ENCODE measurements at regions not wholly inside any gene's neighbourhood (a gene's known extent, or its start where the extent isn't known, plus 50 kb on each side); places are given as distances from the start of the nearest gene placed in this dataset.

- no peak for DNase-seq
Observed at GRCh38 chr2:2703172-2703571, 372.1 kb upstream of the MYT1L start.

DNA sequence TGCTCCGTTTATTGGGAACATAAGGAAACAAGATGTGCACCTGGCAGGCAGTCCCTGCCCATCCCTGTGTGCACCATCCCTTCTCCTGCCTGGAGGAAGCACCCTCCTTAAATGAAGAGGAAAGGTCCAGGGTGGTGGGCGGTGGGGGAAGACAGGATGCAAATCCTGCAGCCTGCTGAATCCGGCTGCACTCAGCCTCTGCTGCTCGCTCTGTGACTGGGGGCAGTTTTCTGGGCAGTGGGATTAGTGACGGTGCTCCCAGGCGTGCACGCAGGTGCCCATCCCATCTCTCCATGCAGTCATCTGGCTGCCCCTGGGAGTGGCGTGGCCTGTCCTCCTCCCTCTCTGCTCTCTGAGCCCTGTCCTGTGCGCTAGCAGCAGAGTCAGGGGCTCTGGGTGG, 371.3 kb upstream of the MYT1L start:
- no peak for DNase-seq

GRCh38 chr2:2701813-2702212, 370.7 kb upstream of the MYT1L start:
- DNase-seq: no peak

DNA sequence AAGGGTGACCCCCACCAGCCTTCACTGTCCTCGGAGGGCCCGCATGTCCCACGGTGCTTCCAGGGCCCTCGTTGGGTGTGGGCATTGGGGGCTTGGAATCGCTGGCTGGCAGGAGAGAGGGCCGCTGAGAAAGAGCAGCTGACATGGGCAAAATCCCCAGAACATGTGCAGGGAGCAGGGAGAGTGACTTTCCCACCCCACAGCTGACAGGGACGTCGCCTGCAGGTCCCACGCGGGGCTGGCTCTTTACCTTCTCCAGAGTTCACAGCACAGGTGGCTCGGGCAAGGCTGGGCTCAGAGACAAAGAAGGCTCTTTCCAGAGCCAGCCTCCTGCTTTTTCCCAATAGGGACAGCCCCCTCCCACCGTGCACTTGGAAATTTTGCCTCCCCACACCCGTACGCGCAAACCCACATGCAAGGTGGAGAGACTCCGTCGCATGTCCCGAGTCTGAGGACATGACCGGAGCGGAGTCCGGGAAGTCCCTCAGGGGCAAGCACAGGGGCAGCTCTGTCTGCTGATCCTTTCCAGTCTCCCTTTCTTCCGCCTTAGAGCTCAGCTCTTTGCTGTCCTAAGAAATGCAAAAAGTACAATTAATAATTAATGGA, 370.2 kb upstream of the MYT1L start:
- no peak for DNase-seq

GRCh38 chr2:2699121-2699505, 368.0 kb upstream of the MYT1L start:
- DNase-seq: no peak

- DNase-seq: peak; percentile 8
Observed at GRCh38 chr2:2698182-2699120, 367.4 kb upstream of the MYT1L start.

DNA sequence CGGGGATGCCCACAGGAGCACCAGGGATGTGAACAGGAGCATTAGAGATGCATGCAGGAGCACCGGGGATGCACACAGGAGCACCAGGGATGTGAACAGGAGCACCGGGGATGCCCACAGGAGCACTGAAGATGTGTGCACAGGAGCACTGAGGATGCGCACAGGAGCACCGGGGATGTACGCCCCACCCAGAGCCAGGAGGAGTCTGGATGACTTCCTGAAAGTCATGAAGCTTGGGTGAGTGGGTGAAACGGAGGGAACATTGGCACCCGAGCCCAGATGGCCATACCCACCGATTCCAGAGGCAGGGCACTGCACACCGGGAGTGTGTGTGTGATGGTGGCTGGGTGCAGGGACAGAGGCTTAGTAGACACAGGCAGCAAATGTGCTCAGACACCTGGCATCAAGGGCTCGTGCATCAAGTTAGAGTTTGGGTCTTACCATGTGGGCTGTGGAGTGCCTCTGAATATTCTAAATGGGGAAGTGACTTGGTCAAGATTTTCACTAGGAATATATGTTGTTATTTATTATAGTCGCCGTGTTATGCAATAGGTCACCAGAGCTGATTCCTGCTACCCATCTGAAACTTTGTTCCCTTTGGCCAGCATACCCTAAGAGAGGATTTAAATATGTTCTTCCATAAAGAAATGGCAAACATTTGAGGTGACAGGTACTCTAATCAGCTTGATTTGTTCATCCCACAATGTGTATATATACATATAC, 365.8 kb upstream of the MYT1L start:
- DNase-seq: no peak

- no peak for DNase-seq
Observed at GRCh38 chr2:2696325-2696724, 365.2 kb upstream of the MYT1L start.

- no peak for DNase-seq
Observed at GRCh38 chr2:2694746-2695145, 363.7 kb upstream of the MYT1L start.

GRCh38 chr2:2692599-2693389, 361.7 kb upstream of the MYT1L start:
- no peak for DNase-seq

DNA sequence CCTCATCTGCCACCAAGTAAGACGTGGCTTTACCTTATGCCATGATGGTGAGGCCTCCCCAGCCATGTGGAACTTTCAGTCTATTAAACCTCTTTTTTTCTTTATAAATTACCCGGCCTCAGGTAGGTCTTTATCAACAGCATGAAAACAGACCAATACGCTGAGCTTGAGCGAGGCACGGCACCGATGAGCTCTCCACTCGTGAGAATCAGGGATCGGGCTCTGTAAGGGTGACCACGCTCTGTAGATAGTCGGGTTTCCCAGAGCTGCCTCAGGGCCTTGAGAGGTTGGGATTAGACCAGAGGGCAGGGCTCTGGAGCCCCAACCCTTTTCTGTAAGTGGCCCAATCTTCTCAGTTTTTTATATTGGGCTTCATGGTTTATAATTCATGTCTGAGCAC, 360.3 kb upstream of the MYT1L start:
- no peak for DNase-seq

- no peak for DNase-seq
Observed at GRCh38 chr2:2690985-2691384, 359.9 kb upstream of the MYT1L start.

DNA sequence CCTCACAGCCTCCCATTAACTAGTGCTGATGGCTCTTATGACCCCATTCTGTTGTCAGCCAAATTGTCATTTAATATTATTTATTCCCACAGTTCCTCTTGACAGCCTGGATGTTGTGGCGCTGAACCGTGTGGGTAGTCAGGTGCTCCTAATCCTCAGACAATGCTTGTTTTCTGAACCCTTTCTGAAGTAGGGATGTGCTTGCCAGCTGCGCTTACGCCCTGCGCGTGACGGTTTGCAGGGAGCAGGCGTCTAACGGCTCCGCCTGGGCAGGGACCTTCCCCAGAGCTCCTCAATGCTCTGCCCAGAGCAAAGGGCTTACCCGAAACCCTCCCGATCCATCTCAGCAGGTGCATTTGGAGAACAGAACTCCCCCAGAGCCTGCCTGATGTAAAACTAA, 358.2 kb upstream of the MYT1L start:
- DNase-seq: no peak

GRCh38 chr2:2688254-2688653, 357.2 kb upstream of the MYT1L start:
- DNase-seq: no peak

DNA sequence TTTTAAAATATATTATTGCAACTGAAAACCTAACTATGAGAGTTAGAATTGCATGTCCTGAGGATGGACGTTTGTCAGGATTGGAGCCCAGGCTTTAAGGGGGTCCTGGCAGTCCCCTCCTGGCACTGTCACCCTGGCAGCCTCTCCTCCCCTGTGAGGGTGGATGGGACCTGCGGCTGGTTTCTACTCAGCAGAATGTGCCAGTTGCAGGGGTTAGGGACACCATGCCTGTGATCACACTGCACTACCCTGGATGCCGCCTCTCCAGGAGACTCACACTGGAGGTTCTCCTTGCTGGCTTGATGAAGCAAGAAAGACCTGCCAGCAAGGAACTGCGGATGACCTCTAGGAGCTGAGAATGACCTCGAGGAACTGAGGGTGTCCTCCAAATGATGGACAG, 356.7 kb upstream of the MYT1L start:
- no peak for DNase-seq

DNA sequence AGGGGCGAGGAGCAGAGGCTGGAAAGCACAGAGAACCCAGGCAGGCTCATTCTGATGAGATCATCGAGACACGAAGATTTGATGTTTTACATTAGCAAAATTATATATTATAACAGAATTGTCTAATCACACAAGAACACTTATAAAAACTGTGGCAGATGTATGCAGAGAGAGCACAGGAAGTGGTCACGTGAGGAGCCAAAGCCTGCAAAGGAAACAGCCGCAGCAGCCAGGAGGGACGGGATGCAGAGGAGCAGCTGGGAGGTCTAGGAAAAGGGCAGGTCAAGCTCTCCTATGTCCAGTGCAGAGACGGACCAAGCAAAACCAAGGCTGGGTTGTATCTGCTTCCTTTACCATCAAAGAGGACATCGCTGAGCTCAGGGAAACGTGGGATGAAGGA, 355.1 kb upstream of the MYT1L start:
- DNase-seq: no peak

- no peak for DNase-seq
Observed at GRCh38 chr2:2683606-2684224, 352.6 kb upstream of the MYT1L start.

GRCh38 chr2:2682700-2683342, 351.7 kb upstream of the MYT1L start:
- DNase-seq: no peak

- DNase-seq: no peak
Observed at GRCh38 chr2:2681711-2682251, 350.7 kb upstream of the MYT1L start.

DNA sequence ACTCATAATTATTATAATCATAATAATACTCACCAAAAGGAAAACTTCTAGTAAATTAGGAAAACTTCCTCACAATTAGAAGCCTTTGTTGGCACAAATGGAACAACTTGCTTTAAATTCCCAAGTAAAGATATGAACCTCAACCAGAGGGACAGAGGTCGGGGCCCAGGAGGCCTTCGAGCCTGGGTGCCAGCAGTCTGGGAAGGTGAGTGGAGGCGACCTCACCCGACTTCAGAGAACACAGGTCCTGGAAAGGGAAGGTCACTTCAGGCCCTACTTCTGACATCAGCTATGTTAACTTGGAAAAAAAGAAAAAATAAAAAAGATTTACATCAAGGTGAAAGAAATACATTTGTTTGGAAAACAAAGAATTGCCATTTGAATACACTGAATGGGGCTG, 350.0 kb upstream of the MYT1L start:
- DNase-seq: no peak

DNA sequence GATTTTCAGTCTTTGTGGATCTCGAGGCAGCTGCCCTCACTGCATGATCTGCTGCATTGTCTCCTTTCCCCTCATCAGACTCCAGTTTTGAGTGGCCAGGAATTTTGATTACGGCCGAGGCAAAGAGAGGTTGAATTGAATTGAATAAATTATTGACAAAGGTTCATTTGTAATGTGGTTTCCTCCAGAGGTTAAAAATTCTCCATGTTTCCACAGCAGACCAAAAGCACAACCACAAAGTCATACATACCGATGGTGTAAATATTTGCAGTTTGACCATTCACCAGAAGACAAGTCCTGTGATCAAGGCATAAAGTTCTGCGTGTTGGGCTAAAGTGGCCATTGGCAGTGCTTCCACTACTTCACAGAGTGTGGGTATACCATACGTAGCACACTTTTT, 343.8 kb upstream of the MYT1L start:
- DNase-seq: no peak

GRCh38 chr2:2673406-2673805, 342.3 kb upstream of the MYT1L start:
- no peak for DNase-seq

Data from activated CD4-positive, alpha-beta T cell treated with anti-CD3 and anti-CD28 coated beads, Interleukin-10, Interleukin-2, amounts not matched to agents 100 ng/mL and 50 ng/mL, durations not matched to agents 16 hours and 8 hours (primary cell).